Neuronal stem cell (in vitro differentiated cells): ENCODE measurements at regions not wholly inside any gene's neighbourhood (a gene's known extent, or its start where the extent isn't known, plus 50 kb on each side); places are given as distances from the start of the nearest gene placed in this dataset.

ENCODE experiments used
- DNase-seq: peaks from one replicate; pipeline ENCODE4 v3.0.0-alpha.2; 2013; ENCODE audit warnings: low spot score
- H2AFZ ChIP-seq: one replicate; pipeline ENCODE4 v1.6.1; 2013; ENCODE audit warnings: mild to moderate bottlenecking, low read length, inconsistent platforms
- H2AK5ac ChIP-seq: 2 replicates; pipeline ENCODE4 v1.6.1; 2013; ENCODE audit warnings: low read depth, mild to moderate bottlenecking, inconsistent platforms, low read length, moderate library complexity, mixed read lengths
- H2BK120ac ChIP-seq: 2 replicates; pipeline ENCODE4 v1.6.1; 2013; ENCODE audit warnings: low read depth, mild to moderate bottlenecking, inconsistent platforms, low read length, moderate library complexity, mixed read lengths
- H2BK12ac ChIP-seq: one replicate; pipeline ENCODE4 v1.6.1; 2013; ENCODE audit warnings: low read length, inconsistent platforms
- H2BK15ac ChIP-seq: 2 replicates; pipeline ENCODE4 v1.6.1; 2013; ENCODE audit warnings: mild to moderate bottlenecking, low read length, inconsistent platforms, mixed read lengths
- H2BK5ac ChIP-seq: one replicate; pipeline ENCODE4 v1.6.1; 2013; ENCODE audit warnings: inconsistent platforms, mild to moderate bottlenecking, low read length, moderate library complexity
- H3K14ac ChIP-seq: one replicate; pipeline ENCODE4 v1.6.1; 2013; ENCODE audit warnings: low read length, inconsistent platforms
- H3K18ac ChIP-seq: 2 replicates; pipeline ENCODE4 v1.6.1; 2013; ENCODE audit warnings: low read length, inconsistent platforms
- H3K23ac ChIP-seq: 2 replicates; pipeline ENCODE4 v1.6.1; 2013; ENCODE audit warnings: low read depth, mild to moderate bottlenecking, mixed read lengths, low read length, inconsistent platforms; ENCODE audit not compliant: poor library complexity
- H3K27ac ChIP-seq: replicated peaks from 3 replicates; pipeline ENCODE4 v1.5.1; 2013; ENCODE audit warnings: low read length, inconsistent platforms
- H3K27me3 ChIP-seq, 3 experiments: 2 replicates each; pipeline ENCODE4 v1.6.1; 2013; ENCODE audit warnings: low read length in 3 of 3, mild to moderate bottlenecking in 2 of 3, inconsistent platforms in 1 of 3, low read depth in 1 of 3, mixed read lengths in 1 of 3, moderate library complexity in 1 of 3; ENCODE audit not compliant: control insufficient read depth in 3 of 3, insufficient read depth in 3 of 3
- H3K36me3 ChIP-seq, 2 donors: replicated peaks in 1 of 2; 2 replicates each; pipeline ENCODE4 v1.6.1; 2013; ENCODE audit warnings: low read length in 2 of 2; ENCODE audit not compliant: control insufficient read depth in 2 of 2, insufficient read depth in 2 of 2
- H3K4ac ChIP-seq: 2 replicates; pipeline ENCODE4 v1.6.1; 2013; ENCODE audit warnings: inconsistent platforms, mild to moderate bottlenecking, low read length, moderate library complexity
- H3K4me1 ChIP-seq, 2 donors: 1 replicate in 1 of 2; 2 replicates in 1 of 2; pipeline ENCODE4 v1.6.1; 2013; ENCODE audit warnings: low read length in 2 of 2, low read depth in 1 of 2; ENCODE audit not compliant: control insufficient read depth in 2 of 2, insufficient read depth in 1 of 2
- H3K4me2 ChIP-seq: one replicate; pipeline ENCODE4 v1.6.1; 2013; ENCODE audit warnings: mild to moderate bottlenecking, low read length, inconsistent platforms; ENCODE audit not compliant: insufficient read depth, poor library complexity, severe bottlenecking
- H3K4me3 ChIP-seq, 2 donors: 2 replicates each; pipeline ENCODE4 v1.5.1; 2013; ENCODE audit warnings: low read length in 2 of 2, mild to moderate bottlenecking in 2 of 2, inconsistent platforms in 1 of 2, moderate library complexity in 1 of 2
- H3K79me1 ChIP-seq: one replicate; pipeline ENCODE4 v1.6.1; 2013; ENCODE audit warnings: low read depth, mild to moderate bottlenecking, inconsistent platforms, low read length, moderate library complexity
- H3K9ac ChIP-seq: one replicate; pipeline ENCODE4 v1.6.1; 2013; ENCODE audit warnings: mild to moderate bottlenecking, low read depth, low read length, inconsistent platforms; ENCODE audit not compliant: poor library complexity
- H3K9me3 ChIP-seq, 2 donors: replicated peaks in 1 of 2; 2 replicates each; pipeline versions ENCODE3 to v1.6.1; 2013; ENCODE audit warnings: low read length in 2 of 2, mild to moderate bottlenecking in 2 of 2, inconsistent platforms in 1 of 2, low read depth in 1 of 2, mixed read lengths in 1 of 2, moderate library complexity in 1 of 2; ENCODE audit not compliant: control insufficient read depth in 2 of 2, insufficient read depth in 1 of 2
- H4K8ac ChIP-seq: one replicate; pipeline ENCODE4 v1.6.1; 2013; ENCODE audit warnings: low read depth, mild to moderate bottlenecking, inconsistent platforms, low read length, moderate library complexity
- H4K91ac ChIP-seq: one replicate; pipeline ENCODE4 v1.6.1; 2013; ENCODE audit warnings: low read length, low read depth, mild to moderate bottlenecking, inconsistent platforms; ENCODE audit not compliant: poor library complexity
- WGBS, 2 donors: extraction: QIAGEN DNeasy Blood & Tissue Kit; methylation state at CpG; one replicate each; pipeline ENCODE4 v1.1.7; 2013; ENCODE audit warnings: missing lambda C conversion rate in 2 of 2, mixed read lengths in 1 of 2; ENCODE audit not compliant: insufficient read length in 2 of 2, insufficient replicate concordance in 1 of 2; ENCODE audit errors: extremely low coverage in 2 of 2; 5-methylcytosine and 5-hydroxymethylcytosine counted together

DNA sequence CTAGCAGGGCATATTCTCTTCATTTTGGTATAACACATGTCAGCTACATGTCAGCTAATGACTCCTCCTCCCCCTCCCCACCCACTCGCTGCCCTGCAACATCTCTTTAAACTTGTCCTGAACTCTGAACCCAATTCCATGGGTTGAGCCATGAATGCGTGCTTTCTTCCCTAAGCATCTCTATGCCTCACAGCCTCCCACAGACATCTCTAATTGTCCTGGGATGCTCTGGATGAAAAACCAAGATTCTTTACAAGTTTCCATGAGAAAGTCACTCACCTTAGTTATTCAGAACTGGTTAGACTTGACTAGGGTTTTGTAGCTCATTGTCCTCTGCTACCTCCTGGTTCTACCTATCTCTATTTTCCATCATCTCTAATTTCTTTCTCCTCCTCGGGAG, 629.1 kb downstream of the TBL1XR1 start:
- H2AK5ac ChIP-seq = no peak overlapping the region
- no peak for DNase-seq
- H3K18ac ChIP-seq = no peak overlapping the region
- H3K9ac ChIP-seq = no peak overlapping the region
- no peaks in the 10 kb centered on the region for H3K4me1 ChIP-seq
- H3K4me2 ChIP-seq = no peak overlapping the region
- no peak overlapping the region for H3K27ac ChIP-seq
- H3K4me3 ChIP-seq = no peak overlapping the region
- no peak overlapping the region for H2AFZ ChIP-seq
- no CpG with 5 or more reads among the region's 3 CpGs for WGBS, 2 donors
- H2BK120ac ChIP-seq = no peak overlapping the region
- no peak overlapping the region for H4K91ac ChIP-seq
- H2BK5ac ChIP-seq = no peak overlapping the region
- H4K8ac ChIP-seq = no peak overlapping the region
- H3K79me1 ChIP-seq = no peaks in the 10 kb centered on the region
- no peak overlapping the region for H2BK12ac ChIP-seq
- no peak overlapping the region for H3K23ac ChIP-seq
- H3K4ac ChIP-seq = no peak overlapping the region
- no peaks in the 10 kb centered on the region for H3K27me3 ChIP-seq
- no peak overlapping the region for H2BK15ac ChIP-seq
- no peak overlapping the region for H3K14ac ChIP-seq
- H3K9me3 ChIP-seq = no peaks in the 10 kb centered on the region
- H3K36me3 ChIP-seq = no peaks in the 10 kb centered on the region

DNA sequence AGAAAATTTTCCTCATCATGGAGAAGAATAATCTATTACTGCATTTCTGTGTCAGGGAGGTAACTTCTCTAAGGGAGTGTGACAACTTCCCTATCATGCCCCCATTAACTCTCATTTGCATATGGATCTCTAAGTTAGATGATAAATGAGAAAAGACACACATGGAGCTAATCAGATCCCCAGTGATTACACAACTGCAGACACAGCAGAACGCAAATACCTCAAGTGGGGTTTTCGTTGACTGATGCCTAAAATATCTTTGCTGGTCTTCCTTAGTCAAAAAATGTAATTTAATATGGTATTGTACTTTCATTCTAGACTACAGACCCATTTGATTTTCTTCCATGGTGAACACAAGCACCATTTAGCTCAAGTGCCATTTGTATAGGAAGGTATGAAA, 630.5 kb downstream of the TBL1XR1 start:
- Histone ChIP-seq H2AK5ac (no peak overlapping the region), H3K27ac (no peak overlapping the region), H2BK5ac (no peak overlapping the region), H3K36me3 (no peaks in the 10 kb centered on the region), H3K4me2 (no peak overlapping the region), H3K4me3 (no peak overlapping the region), H3K9me3 (no peaks in the 10 kb centered on the region), H3K4ac (no peak overlapping the region), H3K23ac (no peak overlapping the region), H2BK120ac (no peak overlapping the region), H4K91ac (no peak overlapping the region), H3K9ac (no peak overlapping the region), H3K4me1 (peaks cover 0 to 3% of the 10 kb centered on the region in 2 donors), H3K14ac (no peak overlapping the region), H2BK12ac (no peak overlapping the region), H3K18ac (no peak overlapping the region), H3K79me1 (no peaks in the 10 kb centered on the region), H4K8ac (no peak overlapping the region), H2AFZ (no peak overlapping the region), H3K27me3 (no peaks in the 10 kb centered on the region), H2BK15ac (no peak overlapping the region)
- no CpG with 5 or more reads among the region's 2 CpGs for WGBS, 2 donors
- DNase-seq = no peak

DNA sequence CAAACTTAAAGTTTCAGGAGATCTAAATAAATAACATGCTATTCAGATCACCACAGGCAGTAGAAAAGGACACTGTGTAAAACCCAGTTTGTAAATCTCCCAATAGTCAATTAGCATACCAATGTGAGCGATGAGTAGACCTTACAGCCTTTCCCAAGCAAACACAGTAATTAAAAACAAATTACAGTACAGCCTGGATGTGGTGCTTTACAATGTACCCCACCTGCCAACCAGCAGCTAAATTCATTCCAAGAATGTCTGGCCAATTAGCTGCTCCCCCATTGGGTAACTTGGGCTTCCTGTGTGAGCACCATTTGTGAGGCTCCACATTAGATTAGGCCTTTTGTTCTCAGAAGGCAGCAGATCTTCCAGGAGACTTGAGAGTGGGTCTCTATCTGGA, 635.0 kb downstream of the TBL1XR1 start:
- Histone ChIP-seq H3K27ac (no peak overlapping the region), H4K8ac (no peak overlapping the region), H2BK15ac (no peak overlapping the region), H3K18ac (no peak overlapping the region), H3K23ac (no peak overlapping the region), H3K4me3 (no peak overlapping the region), H3K79me1 (no peaks in the 10 kb centered on the region), H2AK5ac (no peak overlapping the region), H3K9me3 (no peaks in the 10 kb centered on the region), H3K14ac (no peak overlapping the region), H3K4me1 (peaks cover 0 to 3% of the 10 kb centered on the region in 2 donors), H2BK5ac (no peak overlapping the region), H2BK12ac (no peak overlapping the region), H4K91ac (no peak overlapping the region), H3K36me3 (no peaks in the 10 kb centered on the region), H2AFZ (no peak overlapping the region), H3K9ac (no peak overlapping the region), H3K4me2 (no peak overlapping the region), H3K4ac (no peak overlapping the region), H2BK120ac (no peak overlapping the region), H3K27me3 (no peaks in the 10 kb centered on the region)
- no CpG with 5 or more reads among the region's 1 CpG for WGBS, 2 donors
- no peak for DNase-seq

DNA sequence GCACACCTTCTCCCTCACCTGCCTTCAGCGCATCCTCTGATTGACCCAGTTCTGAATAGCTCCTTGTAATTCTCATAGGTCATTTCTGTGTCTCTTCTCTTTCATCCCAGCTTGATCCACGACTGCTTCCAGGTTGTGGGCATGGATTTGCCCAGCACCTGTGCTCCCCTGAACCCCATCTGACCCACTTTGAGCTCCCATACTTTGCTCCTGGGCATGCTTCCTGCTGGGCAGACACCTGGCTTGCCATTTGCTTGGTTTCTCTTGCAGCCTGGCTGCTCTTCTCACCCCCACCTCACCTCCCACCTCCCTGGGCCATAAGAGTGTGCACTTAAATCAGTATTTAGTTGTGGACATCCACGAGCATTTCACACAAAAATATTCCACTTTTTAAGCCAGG, 635.5 kb downstream of the TBL1XR1 start:
- Histone ChIP-seq H2AFZ (no peak overlapping the region), H3K9me3 (no peaks in the 10 kb centered on the region), H2BK5ac (no peak overlapping the region), H3K36me3 (no peaks in the 10 kb centered on the region), H3K79me1 (no peaks in the 10 kb centered on the region), H2AK5ac (no peak overlapping the region), H2BK12ac (no peak overlapping the region), H3K4me1 (peaks cover 0 to 3% of the 10 kb centered on the region in 2 donors), H3K4me2 (no peak overlapping the region), H3K9ac (no peak overlapping the region), H2BK120ac (no peak overlapping the region), H3K4me3 (no peak overlapping the region), H3K27me3 (no peaks in the 10 kb centered on the region), H3K4ac (no peak overlapping the region), H3K18ac (no peak overlapping the region), H4K8ac (no peak overlapping the region), H4K91ac (no peak overlapping the region), H3K14ac (no peak overlapping the region), H2BK15ac (no peak overlapping the region), H3K23ac (no peak overlapping the region), H3K27ac (no peak overlapping the region)
- no peak for DNase-seq
- WGBS, 2 donors = no CpG with 5 or more reads among the region's 3 CpGs
